NB4 (cell line): ENCODE measurements at regions not wholly inside any gene's neighbourhood (a gene's known extent, or its start where the extent isn't known, plus 50 kb on each side); places are given as distances from the start of the nearest gene placed in this dataset.

Source experiments
- MYC ChIP-seq: IDR thresholded peaks from 2 replicates; pipeline ENCODE4 v1.6.1; 2011; ENCODE audit warnings: low read depth, low read length
- POLR2A ChIP-seq: IDR thresholded peaks from 2 replicates; pipeline ENCODE4 v1.6.1; 2011; ENCODE audit warnings: mild to moderate bottlenecking; ENCODE audit not compliant: insufficient read length; ENCODE audit errors: extremely low read depth
- TF ChIP-seq, protein P1 (sequence below): IDR thresholded peaks from one replicate; pipeline ENCODE4 v1.5.1; 2012; ENCODE audit warnings: low read depth, low read length

GRCh38 chr13:84470528-84470927 lies 588.3 kb upstream of the SLITRK1 start:
- TF ChIP-seq POLR2A (no peak), MYC (no peak)
- TF ChIP-seq, protein P1, sequence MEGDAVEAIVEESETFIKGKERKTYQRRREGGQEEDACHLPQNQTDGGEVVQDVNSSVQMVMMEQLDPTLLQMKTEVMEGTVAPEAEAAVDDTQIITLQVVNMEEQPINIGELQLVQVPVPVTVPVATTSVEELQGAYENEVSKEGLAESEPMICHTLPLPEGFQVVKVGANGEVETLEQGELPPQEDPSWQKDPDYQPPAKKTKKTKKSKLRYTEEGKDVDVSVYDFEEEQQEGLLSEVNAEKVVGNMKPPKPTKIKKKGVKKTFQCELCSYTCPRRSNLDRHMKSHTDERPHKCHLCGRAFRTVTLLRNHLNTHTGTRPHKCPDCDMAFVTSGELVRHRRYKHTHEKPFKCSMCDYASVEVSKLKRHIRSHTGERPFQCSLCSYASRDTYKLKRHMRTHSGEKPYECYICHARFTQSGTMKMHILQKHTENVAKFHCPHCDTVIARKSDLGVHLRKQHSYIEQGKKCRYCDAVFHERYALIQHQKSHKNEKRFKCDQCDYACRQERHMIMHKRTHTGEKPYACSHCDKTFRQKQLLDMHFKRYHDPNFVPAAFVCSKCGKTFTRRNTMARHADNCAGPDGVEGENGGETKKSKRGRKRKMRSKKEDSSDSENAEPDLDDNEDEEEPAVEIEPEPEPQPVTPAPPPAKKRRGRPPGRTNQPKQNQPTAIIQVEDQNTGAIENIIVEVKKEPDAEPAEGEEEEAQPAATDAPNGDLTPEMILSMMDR: no peak
